H1 (cell line): ENCODE measurements at regions not wholly inside any gene's neighbourhood (a gene's known extent, or its start where the extent isn't known, plus 50 kb on each side); places are given as distances from the start of the nearest gene placed in this dataset.

Experiments used
- ATF2 ChIP-seq: IDR thresholded peaks from 2 replicates; pipeline ENCODE4 v1.6.1; 2012; ENCODE audit warnings: low read length, inconsistent platforms
- CHD7 ChIP-seq: fragments of 300-600 bp; sonication (generic); IDR thresholded peaks from 2 replicates; pipeline ENCODE4 v1.7.1; 2012; ENCODE audit warnings: low read length, moderate library complexity, mild to moderate bottlenecking, inconsistent platforms; ENCODE audit not compliant: insufficient replicate concordance
- GTF2F1 ChIP-seq: IDR thresholded peaks from 2 replicates; pipeline ENCODE4 v1.6.1; 2012; ENCODE audit warnings: low read depth, low read length, improper control_type of control experiment, borderline replicate concordance
- HDAC6 ChIP-seq: IDR thresholded peaks from one replicate; pipeline ENCODE4 v1.7.1; 2012; ENCODE audit warnings: low read depth, mild to moderate bottlenecking, inconsistent platforms, low read length, moderate library complexity
- KDM4A ChIP-seq: IDR thresholded peaks from one replicate; pipeline ENCODE4 v1.7.1; 2012; ENCODE audit warnings: low read depth, mild to moderate bottlenecking, moderate library complexity, low read length, inconsistent platforms; ENCODE audit not compliant: severe bottlenecking
- MAFK ChIP-seq: IDR thresholded peaks from 2 replicates; pipeline ENCODE4 v1.6.1; 2012; ENCODE audit warnings: low read depth, mild to moderate bottlenecking, improper control_type of control experiment, low read length
- NANOG ChIP-seq: IDR thresholded peaks from 2 replicates; pipeline ENCODE4 v1.6.1; 2011; ENCODE audit warnings: low read length, low read depth, mild to moderate bottlenecking, inconsistent platforms; ENCODE audit not compliant: insufficient read depth, poor library complexity, severe bottlenecking
- RBBP5 ChIP-seq: IDR thresholded peaks from 2 replicates; pipeline ENCODE4 v1.7.1; 2012; ENCODE audit warnings: low read depth, mild to moderate bottlenecking, inconsistent platforms, low read length, moderate library complexity, borderline replicate concordance
- SP1 ChIP-seq: IDR thresholded peaks from 2 replicates; pipeline ENCODE4 v1.6.1; 2011; ENCODE audit warnings: low read depth, low read length
- SRF ChIP-seq: IDR thresholded peaks from 2 replicates; pipeline ENCODE4 v1.6.1; 2011; ENCODE audit warnings: mild to moderate bottlenecking, low read depth, low read length, moderate library complexity
- ZNF274 ChIP-seq: IDR thresholded peaks from 2 replicates; pipeline ENCODE4 v1.7.0; 2012; ENCODE audit warnings: low read length, borderline replicate concordance; ENCODE audit errors: extremely low read depth

GRCh38 chr6:105468850-105469249, 66.0 kb upstream of the PREP start (continued):
- no peak for TF ChIP-seq CHD7
- TF ChIP-seq SRF: no peak
- TF ChIP-seq NANOG: no peak
- TF ChIP-seq MAFK: no peak
- no peak for TF ChIP-seq GTF2F1
- TF ChIP-seq KDM4A: no peak
- TF ChIP-seq SP1: no peak
- no peak for TF ChIP-seq RBBP5
- no peak for TF ChIP-seq ATF2
- no peak for TF ChIP-seq ZNF274
- no peak for TF ChIP-seq HDAC6
